Thyroid gland (tissue), 4 donors: ENCODE measurements at regions not wholly inside any gene's neighbourhood (a gene's known extent, or its start where the extent isn't known, plus 50 kb on each side); places are given as distances from the start of the nearest gene placed in this dataset.

Source experiments
- CTCF ChIP-seq, 6 experiments: fragments of 200-600 bp in 3 of 6; fragments of 450-650 bp in 3 of 6; sonication (generic) in 3 of 6; IDR thresholded peaks; one replicate each; pipeline ENCODE4 v1.5.1; 2016 to 2019; ENCODE audit warnings: antibody characterized with exemption in 6 of 6, mild to moderate bottlenecking in 2 of 6, inconsistent platforms in 1 of 6, moderate library complexity in 1 of 6
- POLR2A ChIP-seq, 2 donors: fragments of 450-650 bp; IDR thresholded peaks; one replicate each; pipeline ENCODE4 v1.6.1; 2017; ENCODE audit warnings: antibody characterized with exemption in 2 of 2, mild to moderate bottlenecking in 2 of 2, moderate library complexity in 1 of 2

- no peak for TF ChIP-seq CTCF (IDR thresholded peaks at IDR 0.05)
- TF ChIP-seq POLR2A (IDR thresholded peaks at IDR 0.05) = no peak
These were observed 125.2 kb downstream of the CETN3 start for GRCh38 chr5:90284375-90284774.
